ENCODE measurements at regions not wholly inside any gene's neighbourhood (a gene's known extent, or its start where the extent isn't known, plus 50 kb on each side); places are given as distances from the start of the nearest gene placed in this dataset.
"Not testable (repeated sequence)": the region's sequence is repeated elsewhere in the genome, so short reads cannot be mapped to it uniquely, and the experiment has no call there.

- no peak for DNase-seq (ENCODE audit: low read depth in 2 of 2)
Measured at GRCh38 chr1:213417225-213417820, 366.3 kb downstream of the RPS6KC1 start.

GRCh38 chr1:213417846-213418245 is 366.8 kb downstream of the RPS6KC1 start:
- DNase-seq (ENCODE audit: low read depth in 2 of 2), result no peak

- no peak for DNase-seq (ENCODE audit: low read depth in 2 of 2)
Measured at GRCh38 chr1:213418268-213419071, 367.4 kb downstream of the RPS6KC1 start.

- no peak for DNase-seq (ENCODE audit: low read depth in 2 of 2)
Measured at GRCh38 chr1:213419401-213420030, 368.5 kb downstream of the RPS6KC1 start.

DNA sequence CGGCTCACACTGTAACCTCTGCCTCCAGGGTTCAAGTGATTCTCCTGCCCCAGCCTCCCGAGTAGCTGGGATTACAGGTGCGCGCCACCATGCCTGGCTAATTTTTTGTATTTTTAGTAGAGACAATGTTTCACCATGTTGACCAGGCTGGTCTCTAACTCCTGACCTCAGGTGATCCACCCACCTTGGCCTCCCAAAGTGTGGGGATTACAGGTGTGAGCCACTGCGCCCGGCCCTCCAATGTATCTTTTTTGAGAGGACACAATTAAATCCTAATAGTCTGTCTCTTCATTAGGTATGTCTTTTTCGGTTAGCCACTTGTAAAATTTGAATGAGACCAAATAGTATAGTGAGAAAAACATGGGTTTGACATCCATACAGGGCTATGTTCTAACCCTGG is 370.1 kb downstream of the RPS6KC1 start:
- DNase-seq (ENCODE audit: low read depth in 2 of 2), result not testable (repeated sequence)

DNA sequence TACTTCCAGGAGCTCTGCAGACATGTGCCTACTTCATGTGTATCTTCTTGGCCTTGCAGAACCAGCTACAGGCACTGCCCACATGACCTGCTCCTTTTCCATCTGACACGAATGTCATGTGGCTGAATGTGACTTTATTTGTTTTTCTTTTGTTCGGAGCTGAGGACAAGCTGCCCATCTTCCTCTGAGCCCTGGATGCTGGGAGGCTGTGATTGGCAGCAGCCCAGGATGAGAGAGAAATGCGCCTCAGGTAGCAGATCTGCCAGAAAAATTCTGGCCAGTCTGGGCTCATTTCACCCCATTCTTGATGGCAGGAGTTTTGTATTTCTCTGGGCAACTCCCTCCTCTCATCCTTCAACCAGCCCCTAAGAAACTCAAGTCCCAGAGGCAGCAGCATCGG is 372.0 kb downstream of the RPS6KC1 start:
- no peak for DNase-seq (ENCODE audit: low read depth in 2 of 2)

DNA sequence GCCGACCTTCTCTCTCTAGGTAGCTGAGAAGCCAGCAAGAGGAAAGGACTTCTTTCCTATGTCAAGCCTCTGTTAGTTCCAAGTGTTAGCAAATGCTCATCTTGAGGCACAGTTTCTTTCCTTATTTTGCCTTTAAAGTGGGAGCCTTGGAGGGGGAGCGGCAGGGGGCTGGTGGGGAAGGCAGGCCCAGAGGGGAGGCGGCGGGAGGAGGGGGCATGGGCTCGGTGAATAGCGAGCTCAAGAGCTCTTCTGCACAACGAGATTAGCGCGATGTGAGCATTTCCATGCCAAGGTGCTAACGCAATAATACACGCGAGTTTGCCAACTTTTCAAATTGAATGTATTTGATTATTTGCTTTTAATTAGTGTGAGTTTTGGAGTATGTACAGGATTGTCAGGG is 372.6 kb downstream of the RPS6KC1 start:
- no peak for DNase-seq (ENCODE audit: low read depth in 2 of 2)

- no peak for DNase-seq (ENCODE audit: low read depth in 2 of 2)
Measured at GRCh38 chr1:213425376-213426030, 374.5 kb downstream of the RPS6KC1 start.

- DNase-seq (ENCODE audit: low read depth in 2 of 2), result no peak
Measured at GRCh38 chr1:213429642-213430041, 378.6 kb downstream of the RPS6KC1 start.

DNA sequence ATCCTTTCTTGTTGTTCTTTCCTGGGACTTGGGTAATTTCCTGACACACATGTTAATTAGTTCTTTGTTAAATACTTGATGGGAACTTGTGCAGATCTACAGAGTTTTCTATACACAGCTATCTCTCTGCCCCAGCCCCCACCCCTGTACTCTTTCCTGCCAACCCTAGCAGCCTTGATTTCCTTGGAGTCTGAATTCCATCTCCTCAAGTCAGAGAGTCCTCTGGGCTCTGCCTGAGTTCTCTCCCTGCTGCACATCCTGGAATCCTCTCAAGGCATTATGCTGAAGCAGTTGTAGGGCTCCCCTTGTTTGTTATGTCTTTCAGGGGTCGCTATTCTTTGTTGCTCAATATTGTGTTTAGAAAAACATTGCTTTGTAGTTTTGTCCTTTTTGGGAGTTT is 384.7 kb downstream of the RPS6KC1 start:
- DNase-seq (ENCODE audit: low read depth in 2 of 2), result no peak

GRCh38 chr1:213438339-213438738 is 387.3 kb downstream of the RPS6KC1 start:
- DNase-seq (ENCODE audit: low read depth in 2 of 2), result no peak

DNA sequence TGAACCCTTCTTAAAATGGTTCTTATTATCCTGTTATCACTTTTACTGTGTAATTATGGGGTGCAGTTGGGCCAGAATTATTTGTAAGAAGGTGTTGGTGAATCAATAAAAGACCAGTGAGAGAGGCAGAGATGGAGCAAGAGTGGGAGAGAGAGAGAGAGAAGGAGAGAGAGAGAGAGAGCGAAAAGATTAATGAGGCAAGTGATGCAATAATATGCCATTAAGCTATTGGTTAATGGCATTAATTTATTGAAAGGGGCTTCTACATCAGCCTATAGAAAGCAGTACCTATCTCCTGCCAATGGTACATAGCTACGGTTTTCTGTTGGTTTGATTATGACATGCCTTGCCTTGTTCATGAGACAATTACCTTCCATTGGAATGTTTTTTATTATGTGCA is 388.7 kb downstream of the RPS6KC1 start:
- no peak for DNase-seq (ENCODE audit: low read depth in 2 of 2)

GRCh38 chr1:213440766-213441165 is 389.7 kb downstream of the RPS6KC1 start:
- no peak for DNase-seq (ENCODE audit: low read depth in 2 of 2)

DNA sequence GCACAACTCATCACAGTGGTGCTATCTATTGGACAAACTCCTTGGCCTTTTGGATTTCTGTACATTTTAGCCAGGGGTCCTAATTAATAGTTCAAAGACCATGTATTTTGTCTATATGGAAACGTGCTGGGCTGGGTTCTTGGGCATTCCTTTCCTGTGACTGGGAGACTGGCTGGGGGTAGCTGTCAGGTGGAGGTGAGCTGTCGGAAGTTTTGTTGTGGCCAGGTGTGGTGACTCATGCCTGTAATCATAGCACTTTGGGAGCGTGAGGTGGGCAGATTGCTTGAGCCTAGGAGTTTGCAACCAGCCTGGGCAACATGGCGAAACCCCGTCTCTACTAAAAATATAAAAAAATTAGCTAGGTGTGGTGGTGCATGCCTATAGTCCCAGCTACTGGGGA is 392.4 kb downstream of the RPS6KC1 start:
- no peak for DNase-seq (ENCODE audit: low read depth in 2 of 2)

DNA sequence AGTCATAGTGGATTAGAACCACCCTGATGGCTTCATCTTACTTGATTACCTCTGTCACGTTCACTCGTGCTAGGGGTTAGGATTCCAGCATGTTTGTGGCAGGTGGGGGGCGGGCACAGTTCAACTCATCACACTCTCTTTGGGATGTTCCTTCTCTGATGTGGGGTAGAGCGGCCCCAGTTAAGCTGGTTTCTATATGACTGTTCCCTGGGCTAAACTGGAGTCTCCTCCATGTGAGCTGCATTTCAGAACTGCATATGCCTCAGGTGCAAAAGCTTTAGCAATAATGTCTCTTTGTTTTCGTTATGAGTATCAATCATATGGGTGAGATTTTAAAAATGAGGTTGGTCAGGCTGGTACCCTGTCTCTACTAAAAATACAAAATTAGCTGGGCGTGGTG is 393.2 kb downstream of the RPS6KC1 start:
- no peak for DNase-seq (ENCODE audit: low read depth in 2 of 2)

GRCh38 chr1:213446496-213446895 is 395.5 kb downstream of the RPS6KC1 start:
- no peak for DNase-seq (ENCODE audit: low read depth in 2 of 2)

- no peak for DNase-seq (ENCODE audit: low read depth in 2 of 2)
Measured at GRCh38 chr1:213448360-213448759, 397.3 kb downstream of the RPS6KC1 start.

DNA sequence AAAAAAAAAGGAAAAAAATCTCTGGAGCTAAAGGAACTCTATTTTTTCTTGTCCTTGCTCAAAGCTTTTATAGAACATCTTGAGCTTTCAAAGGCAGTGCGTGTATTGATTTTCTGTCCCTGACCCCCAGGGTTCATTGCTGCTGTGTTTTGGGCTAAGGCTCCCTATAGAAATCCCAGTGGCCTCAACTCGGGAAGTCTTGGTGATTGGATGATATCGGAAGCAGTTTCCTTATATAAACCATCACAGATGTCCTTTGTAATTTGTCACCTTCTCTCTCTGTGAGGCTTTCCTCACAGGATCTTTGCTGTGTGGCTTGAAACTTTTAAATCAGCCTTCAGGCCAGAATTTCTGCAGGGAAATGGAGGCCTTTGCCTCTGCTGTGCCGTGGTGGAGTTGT is 397.7 kb downstream of the RPS6KC1 start:
- no peak for DNase-seq (ENCODE audit: low read depth in 2 of 2)

DNA sequence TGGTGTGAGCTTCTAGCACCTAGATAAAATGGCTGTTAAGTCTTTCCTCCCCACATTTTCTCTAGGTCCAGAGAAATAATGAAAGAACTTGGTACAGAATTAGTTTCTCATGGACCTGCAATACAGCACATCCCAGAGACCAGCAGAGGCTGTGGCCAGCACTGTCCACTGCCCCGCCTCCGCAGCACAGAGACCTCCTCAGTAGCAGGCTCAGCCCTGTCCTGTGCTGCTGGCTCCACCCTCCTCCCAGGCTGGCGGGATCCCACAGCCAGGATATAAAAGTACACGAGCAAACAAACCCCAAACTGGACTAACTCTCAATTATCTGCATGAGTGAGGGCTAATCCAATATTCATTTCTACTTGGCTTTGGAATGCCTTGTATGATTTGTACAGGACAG is 401.5 kb downstream of the RPS6KC1 start:
- DNase-seq (ENCODE audit: low read depth in 2 of 2), result no peak

DNA sequence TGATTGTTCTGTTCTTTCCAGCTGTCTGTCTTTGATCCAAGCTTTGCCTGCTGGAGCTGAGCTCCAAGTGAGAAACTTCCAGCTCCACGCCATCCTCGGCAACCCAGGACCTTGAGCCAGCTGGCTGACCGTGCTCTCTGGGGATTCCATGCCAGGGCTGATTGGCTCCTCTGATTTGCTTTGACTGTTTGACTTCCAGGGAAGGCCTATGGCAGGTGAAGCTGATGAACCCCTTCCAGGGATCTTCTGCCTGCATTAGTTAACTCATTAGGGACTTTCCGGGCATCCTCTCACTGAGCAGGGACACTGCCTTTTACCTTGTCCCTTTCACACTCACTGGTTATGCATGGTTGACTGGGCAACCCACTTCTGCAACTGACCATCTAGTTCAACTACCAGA is 406.1 kb downstream of the RPS6KC1 start:
- DNase-seq (ENCODE audit: low read depth in 2 of 2), result no peak

- no peak for DNase-seq (ENCODE audit: low read depth in 2 of 2)
Measured at GRCh38 chr1:213457733-213458132, 406.7 kb downstream of the RPS6KC1 start.

GRCh38 chr1:213462374-213462773 is 411.3 kb downstream of the RPS6KC1 start:
- DNase-seq (ENCODE audit: low read depth in 2 of 2), result not testable (repeated sequence)
